K562 (cell line): ENCODE measurements at regions not wholly inside any gene's neighbourhood (a gene's known extent, or its start where the extent isn't known, plus 50 kb on each side); places are given as distances from the start of the nearest gene placed in this dataset.

Experiments used
- ATAC-seq: fragments of 200-7000 bp; cut with Tn5 transposase; 3 replicates; pipeline ENCODE4 v1.9.1; 2020; ENCODE audit warnings: moderate library complexity
- BruUV-seq: library from RNA; stranded (reverse); fragments of 400-500 nt; replicated peaks from 2 replicates; lab custom pipeline; 2021; lab: Mats Ljungman, UMichigan
- CTCF ChIA-PET: fragments of 300-600 bp; formaldehyde crosslinking; extraction: SDS; loops from one replicate; lab custom pipeline; 2021; ENCODE audit warnings: low intra/inter-chr PET ratio; lab: Yijun Ruan, JAX
- POLR2A ChIA-PET: fragments of 300-600, 350-650 bp; sonication (Branson Sonifier 250); formaldehyde crosslinking; extraction: SDS; loops from one replicate; lab custom pipeline; 2021; ENCODE audit warnings: antibody characterized with exemption, inconsistent platforms; lab: Yijun Ruan, JAX
- DNase-seq, 4 experiments: peaks; one replicate each; pipeline versions ENCODE4 v3.0.0 to v3.0.0-alpha.2; 2011 to 2018; ENCODE audit warnings: low spot score in 3 of 4, mixed read lengths in 3 of 4; ENCODE audit errors: extremely low read depth in 1 of 4
- FAIRE-seq: peaks from 2 replicates; lab custom pipeline; 2011; peaks lifted over from hg19 to GRCh38; lab: Jason Lieb, UNC
- H2AFZ ChIP-seq: 2 replicates; pipeline ENCODE4 v1.6.0; 2011; ENCODE audit warnings: low read depth, low read length, control low read depth, inconsistent platforms
- H3K27ac ChIP-seq: fragments of 200-600 bp; 3 replicates; pipeline ENCODE4 v1.8.0; 2011; ENCODE audit warnings: low read depth, mild to moderate bottlenecking, control low read depth, inconsistent platforms, low read length, moderate library complexity, mixed read lengths; ENCODE audit errors: extremely low read depth
- H3K27me3 ChIP-seq, 2 experiments: fragments of 300-600 bp in 1 of 2; 2 replicates in 1 of 2; 3 replicates in 1 of 2; pipeline versions ENCODE4 v1.6.0 to v1.8.0; 2011; ENCODE audit warnings: inconsistent platforms in 2 of 2, low read length in 2 of 2, mild to moderate bottlenecking in 1 of 2, mixed read lengths in 1 of 2, moderate library complexity in 1 of 2; ENCODE audit not compliant: control insufficient read depth in 2 of 2, insufficient read depth in 2 of 2
- H3K36me3 ChIP-seq: fragments of 300-600 bp; 3 replicates; pipeline ENCODE4 v1.8.0; 2011; ENCODE audit warnings: mild to moderate bottlenecking, low read length, inconsistent platforms; ENCODE audit not compliant: control insufficient read depth, insufficient read depth
- H3K4me1 ChIP-seq, 2 experiments: fragments of 200-600 bp in 1 of 2; replicated peaks in 1 of 2; 2 replicates in 1 of 2; 3 replicates in 1 of 2; pipeline versions ENCODE4 v1.5.1 to v1.8.0; 2011; ENCODE audit warnings: inconsistent platforms in 2 of 2, low read length in 2 of 2, mild to moderate bottlenecking in 1 of 2, mixed read lengths in 1 of 2, moderate library complexity in 1 of 2; ENCODE audit not compliant: control insufficient read depth in 2 of 2, insufficient read depth in 2 of 2
- H3K4me2 ChIP-seq: 2 replicates; pipeline ENCODE4 v1.6.1; 2011; ENCODE audit warnings: low read length, control low read depth, inconsistent platforms, mixed read lengths; ENCODE audit not compliant: insufficient read depth
- H3K4me3 ChIP-seq: fragments of 200-600 bp; sonication (generic), shearing (Covaris generic); 2 replicates; pipeline ENCODE4 v1.5.1; 2016; ENCODE audit warnings: control low read depth, inconsistent platforms
- H3K79me2 ChIP-seq: fragments of 200-600 bp; 3 replicates; pipeline ENCODE4 v1.8.0; 2011; ENCODE audit warnings: low read length, inconsistent platforms; ENCODE audit not compliant: control insufficient read depth, insufficient read depth
- H3K9ac ChIP-seq, 2 experiments: 2 replicates each; pipeline versions ENCODE4 v1.6.0 to v1.6.1; 2011; ENCODE audit warnings: low read depth in 2 of 2, low read length in 2 of 2, control low read depth in 1 of 2, inconsistent platforms in 1 of 2, mild to moderate bottlenecking in 1 of 2, mixed read lengths in 1 of 2; ENCODE audit not compliant: insufficient read depth in 1 of 2
- H3K9me1 ChIP-seq: one replicate; pipeline ENCODE4 v1.6.0; 2011; ENCODE audit warnings: inconsistent platforms, mild to moderate bottlenecking, low read length, moderate library complexity; ENCODE audit not compliant: control insufficient read depth, insufficient read depth
- H3K9me3 ChIP-seq: replicated peaks from 2 replicates; pipeline ENCODE4 v1.5.1; 2011; ENCODE audit warnings: low read depth, low read length, inconsistent platforms; ENCODE audit not compliant: control insufficient read depth, insufficient read depth
- H4K20me1 ChIP-seq: replicated peaks from 2 replicates; pipeline ENCODE4 v1.6.1; 2011; ENCODE audit warnings: low read length, inconsistent platforms, mixed read lengths; ENCODE audit not compliant: control insufficient read depth, insufficient read depth
- ATF7 ChIP-seq: fragments of 450-650 bp; IDR thresholded peaks from 2 replicates; pipeline ENCODE4 v1.7.1; 2014; ENCODE audit warnings: mild to moderate bottlenecking, moderate library complexity
- CCNT2 ChIP-seq: IDR thresholded peaks from 2 replicates; pipeline ENCODE4 v1.6.1; 2011; ENCODE audit warnings: borderline replicate concordance, low read depth, mild to moderate bottlenecking, moderate library complexity, mixed read lengths, low read length; ENCODE audit not compliant: insufficient read length; ENCODE audit errors: extremely low read depth
- ERF ChIP-seq: fragments of 450-650 bp; formaldehyde crosslinking; IDR thresholded peaks from 2 replicates; pipeline ENCODE4 v1.4.0; 2020; ENCODE audit warnings: mild to moderate bottlenecking, mixed read lengths
- GABPB1 ChIP-seq: sonication (generic); formaldehyde crosslinking; IDR thresholded peaks from 2 replicates; pipeline ENCODE4 v1.8.0; 2022; ENCODE audit warnings: mild to moderate bottlenecking, missing genetic modification reagents
- HDAC8 ChIP-seq: fragments of 450-650 bp; IDR thresholded peaks from 2 replicates; pipeline ENCODE4 v1.6.1; 2016; ENCODE audit warnings: mild to moderate bottlenecking, missing genetic modification characterization, moderate library complexity, missing compliant biosample characterization
- MYBL2 ChIP-seq, 2 experiments: fragments of 450-650 bp in 1 of 2; sonication (generic) in 1 of 2; formaldehyde crosslinking in 1 of 2; IDR thresholded peaks; 2 replicates each; pipeline versions ENCODE4 v1.6.1 to v1.8.1; 2017 to 2022; ENCODE audit warnings: borderline replicate concordance in 1 of 2, inconsistent platforms in 1 of 2, low read depth in 1 of 2, mild to moderate bottlenecking in 1 of 2, missing genetic modification reagents in 1 of 2, moderate library complexity in 1 of 2
- NFYB ChIP-seq: IDR thresholded peaks from 2 replicates; pipeline ENCODE4 v1.6.1; 2011; ENCODE audit warnings: mild to moderate bottlenecking, moderate library complexity; ENCODE audit not compliant: insufficient read length; ENCODE audit errors: extremely low read depth
- PKNOX1 ChIP-seq: fragments of 450-650 bp; IDR thresholded peaks from 2 replicates; pipeline ENCODE4 v1.6.1; 2016
- RBM34 ChIP-seq: fragments of 200-400 bp; formaldehyde crosslinking; IDR thresholded peaks from 2 replicates; pipeline ENCODE4 v1.6.1; 2018; ENCODE audit warnings: low read length, borderline replicate concordance; ENCODE audit not compliant: insufficient read depth
- SIN3A ChIP-seq, 2 experiments: fragments of 150-350 bp in 1 of 2; IDR thresholded peaks; 2 replicates each; pipeline ENCODE4 v1.6.1; 2011 to 2016; ENCODE audit warnings: borderline replicate concordance in 2 of 2, low read depth in 2 of 2, low read length in 2 of 2, mild to moderate bottlenecking in 2 of 2, moderate library complexity in 2 of 2; ENCODE audit not compliant: control insufficient read depth in 1 of 2
- ZBTB5 ChIP-seq: fragments of 450-650 bp; IDR thresholded peaks from 2 replicates; pipeline ENCODE4 v1.6.1; 2017; ENCODE audit warnings: antibody characterized with exemption
- WGBS: fragments of 100-300 bp; shearing (Covaris generic); methylation state at CpG from one replicate; pipeline ENCODE4 v1.1.6; 2016; ENCODE audit warnings: low coverage, mixed read lengths; ENCODE audit not compliant: insufficient coverage; ENCODE audit errors: missing lambda C conversion rate; 5-methylcytosine and 5-hydroxymethylcytosine counted together
- in situ Hi-C: fragments of 300-500 bp; cut with MboI; formaldehyde crosslinking; loops from 4 replicates; pipeline ENCODE4 v1.15.0; 2018; ENCODE audit warnings: inconsistent platforms, mixed read lengths
- intact Hi-C: fragments of 100-400 bp; cut with micrococcal nuclease; formaldehyde crosslinking; loops from 2 replicates; pipeline ENCODE4 v1.14.2; 2022
- TF ChIP-seq, protein P1 (sequence below): fragments of 250-450 bp; sonication (Bioruptor Pico); IDR thresholded peaks from 2 replicates; pipeline ENCODE4 v1.5.0; 2021

GRCh38 chr5:31062902-31063580, 130.4 kb upstream of the CDH6 start (continued):
- no peak for TF ChIP-seq SIN3A (IDR thresholded peaks at IDR 0.05; ENCODE audit: borderline replicate concordance in 2 of 2, control insufficient read depth in 1 of 2, low read depth in 2 of 2, low read length in 2 of 2)
- TF ChIP-seq, all 486 proteins: peak for 0

- intact Hi-C loops (no loop called here), in situ Hi-C loops (no loop called here)
- FAIRE-seq: no peak
- TF ChIP-seq GABPB1 (CRISPR knock-in tag) (no peak), CCNT2 (no peak), PKNOX1 (no peak), ZBTB5 (no peak), NFYB (no peak), RBM34 (no peak), HDAC8 (tag) (no peak), ERF (no peak), ATF7 (no peak), MYBL2 (IDR thresholded peaks at IDR 0.05; ENCODE audit: low read depth) (no peak), MYBL2 (CRISPR knock-in tag; IDR thresholded peaks at IDR 0.05; ENCODE audit: borderline replicate concordance) (no peak)
- TF ChIP-seq, protein P1, sequence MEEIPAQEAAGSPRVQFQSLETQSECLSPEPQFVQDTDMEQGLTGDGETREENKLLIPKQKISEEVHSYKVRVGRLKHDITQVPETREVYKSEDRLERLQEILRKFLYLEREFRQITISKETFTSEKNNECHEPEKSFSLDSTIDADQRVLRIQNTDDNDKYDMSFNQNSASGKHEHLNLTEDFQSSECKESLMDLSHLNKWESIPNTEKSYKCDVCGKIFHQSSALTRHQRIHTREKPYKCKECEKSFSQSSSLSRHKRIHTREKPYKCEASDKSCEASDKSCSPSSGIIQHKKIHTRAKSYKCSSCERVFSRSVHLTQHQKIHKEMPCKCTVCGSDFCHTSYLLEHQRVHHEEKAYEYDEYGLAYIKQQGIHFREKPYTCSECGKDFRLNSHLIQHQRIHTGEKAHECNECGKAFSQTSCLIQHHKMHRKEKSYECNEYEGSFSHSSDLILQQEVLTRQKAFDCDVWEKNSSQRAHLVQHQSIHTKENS (CRISPR knock-in tag): no peak
Measured at GRCh38 chr5:31059889-31060288, 133.6 kb upstream of the CDH6 start.

More at GRCh38 chr5:31059889-31060288, 133.6 kb upstream of the CDH6 start:
- no peak for ATAC-seq
- Histone ChIP-seq H3K9me3 (no peaks in the 10 kb centered on the region), H4K20me1 (no peaks in the 10 kb centered on the region), H3K4me1 (no peaks in the 10 kb centered on the region), H3K4me2 (no peak overlapping the region), H3K79me2 (no peaks in the 10 kb centered on the region), H3K27ac (no peak overlapping the region), H3K4me3 (no peak overlapping the region), H3K36me3 (no peaks in the 10 kb centered on the region), H3K9me1 (no peaks in the 10 kb centered on the region), H3K27me3 (no peaks in the 10 kb centered on the region), H2AFZ (no peak overlapping the region), H3K9ac (no peak overlapping the region)
- CTCF ChIA-PET: no interaction called here
- no TSS peak for BruUV-seq
- WGBS: 0% methylated on average over 2 of the region's 2 CpGs
- POLR2A ChIA-PET: no interaction called here
- DNase-seq: no peak
